PC-9 (cell line): ENCODE measurements at regions not wholly inside any gene's neighbourhood (a gene's known extent, or its start where the extent isn't known, plus 50 kb on each side); places are given as distances from the start of the nearest gene placed in this dataset.

Experiments
- BruUV-seq: library from RNA; stranded (reverse); fragments of 400-500 nt; replicated peaks from 2 replicates; lab custom pipeline; 2021; lab: Mats Ljungman, UMichigan
- CTCF ChIA-PET: fragments of 300-600 bp; sonication (Branson Sonifier 250); formaldehyde crosslinking; loops from one replicate; lab custom pipeline; 2022; ENCODE audit warnings: antibody characterized with exemption; lab: Charles Lee
- POLR2A ChIA-PET: fragments of 300-600 bp; sonication (Branson Sonifier 250); formaldehyde crosslinking; loops from one replicate; lab custom pipeline; 2022; ENCODE audit warnings: antibody characterized with exemption; ENCODE audit not compliant: unreplicated experiment; lab: Charles Lee
- DNase-seq, 2 experiments: peaks; one replicate each; pipeline versions ENCODE4 v3.0.0 to v3.0.0-alpha.2; 2015 to 2022; ENCODE audit warnings: mixed read lengths in 1 of 2
- H2AFZ ChIP-seq: fragments of 200-600 bp; sonication (generic); 2 replicates; pipeline ENCODE4 v1.8.1; 2017; ENCODE audit warnings: antibody characterized with exemption
- H3F3A ChIP-seq: fragments of 200-600 bp; sonication (generic); 2 replicates; pipeline ENCODE4 v1.8.1; 2017; ENCODE audit warnings: antibody characterized with exemption, mild to moderate bottlenecking, low read depth; ENCODE audit not compliant: insufficient read depth
- H3K27ac ChIP-seq: fragments of 200-600 bp; sonication (generic); 2 replicates; pipeline ENCODE4 v1.6.1; 2016; ENCODE audit warnings: mixed run types
- H3K27me3 ChIP-seq: fragments of 200-600 bp; sonication (generic); 2 replicates; pipeline ENCODE4 v1.6.1; 2016; ENCODE audit warnings: low read depth, mixed run types; ENCODE audit not compliant: insufficient read depth
- H3K36me3 ChIP-seq: fragments of 200-600 bp; sonication (generic); 2 replicates; pipeline ENCODE4 v1.6.1; 2016; ENCODE audit warnings: low read depth, mixed run types
- H3K4me1 ChIP-seq: fragments of 200-600 bp; sonication (generic); replicated peaks from 2 replicates; pipeline ENCODE4 v1.6.1; 2016; ENCODE audit warnings: mixed run types; ENCODE audit not compliant: insufficient read depth
- H3K4me2 ChIP-seq: fragments of 200-600 bp; sonication (generic); 2 replicates; pipeline ENCODE4 v1.6.1; 2017; ENCODE audit warnings: mixed run types
- H3K4me3 ChIP-seq: fragments of 200-600 bp; sonication (generic); 2 replicates; pipeline ENCODE4 v1.6.1; 2016; ENCODE audit warnings: mixed run types
- H3K79me2 ChIP-seq: fragments of 200-600 bp; sonication (generic); 2 replicates; pipeline ENCODE4 v1.6.1; 2017; ENCODE audit warnings: low read depth, mixed run types
- H3K9me2 ChIP-seq: fragments of 200-600 bp; sonication (generic); 2 replicates; pipeline ENCODE4 v1.8.1; 2017; ENCODE audit warnings: mild to moderate bottlenecking; ENCODE audit not compliant: insufficient read depth
- H3K9me3 ChIP-seq: fragments of 200-600 bp; sonication (generic); 2 replicates; pipeline ENCODE4 v1.8.1; 2016; ENCODE audit warnings: low read depth; ENCODE audit not compliant: insufficient read depth
- H4K20me1 ChIP-seq: fragments of 200-600 bp; sonication (generic); 2 replicates; pipeline ENCODE4 v1.8.1; 2017; ENCODE audit not compliant: insufficient read depth
- CTCF ChIP-seq: fragments of 200-600 bp; sonication (generic); conservative IDR thresholded peaks from 2 replicates; pipeline ENCODE4 v1.6.1; 2017; ENCODE audit warnings: mixed run types, antibody characterized with exemption, mild to moderate bottlenecking, moderate library complexity
- EZH2 ChIP-seq: fragments of 200-600 bp; sonication (generic); IDR thresholded peaks from 2 replicates; pipeline ENCODE4 v1.8.0; 2017; ENCODE audit warnings: antibody characterized with exemption, low read depth
- intact Hi-C: fragments of 100-400 bp; cut with micrococcal nuclease; formaldehyde crosslinking; loops from one replicate; pipeline ENCODE4 v1.10.0; 2022; ENCODE audit not compliant: unreplicated experiment

- ChIA-PET CTCF (interaction anchor here (0.6 kb wide), 1 partner anchor 158 kb away, joined by 3 read pairs; no protein-coding TSS in a partner anchor), POLR2A (interaction anchor here (0.6 kb wide), 1 partner anchor 1621 kb away, joined by 3 read pairs; no protein-coding TSS in a partner anchor)
- Histone ChIP-seq H3K79me2 (no peaks in the 10 kb centered on the region), H3K9me3 (no peaks in the 10 kb centered on the region), H3K36me3 (no peaks in the 10 kb centered on the region), H3K4me2 (0 out of 2 replicates have a peak overlapping the region, but pooled peaks have one; percentile 29), H3F3A (no peaks in the 10 kb centered on the region), H3K4me1 (peaks cover 10% of the 10 kb centered on the region), H3K4me3 (no peak overlapping the region), H3K27me3 (no peaks in the 10 kb centered on the region), H2AFZ (no peak overlapping the region), H3K27ac (peak overlapping the region; percentile 40; the same call in 1 of the 2 replicates), H4K20me1 (no peaks in the 10 kb centered on the region), H3K9me2 (no peaks in the 10 kb centered on the region)
- DNase-seq: no peak
- BruUV-seq: no TSS peak
- intact Hi-C loops: no loop called here
- TF ChIP-seq EZH2 (no peak), CTCF (no peak)
Measured at GRCh38 chr3:110420158-110420641, 651.4 kb upstream of the NECTIN3 start.

GRCh38 chr3:110423276-110423675 lies 648.3 kb upstream of the NECTIN3 start:
- peaks cover 10% of the 10 kb centered on the region for H3K4me1 ChIP-seq
- no peaks in the 10 kb centered on the region for H3K9me3 ChIP-seq
- ChIA-PET POLR2A (no interaction called here), CTCF (no interaction called here)
- no peaks in the 10 kb centered on the region for H3K36me3 ChIP-seq
- intact Hi-C loops: no loop called here
- BruUV-seq: no TSS peak
- DNase-seq: no peak
- no peak overlapping the region for H3K4me3 ChIP-seq
- H2AFZ ChIP-seq: no peak overlapping the region
- no peaks in the 10 kb centered on the region for H4K20me1 ChIP-seq
- no peak overlapping the region for H3K4me2 ChIP-seq
- H3K9me2 ChIP-seq: 0 out of 2 replicates have a peak, but pooled peaks cover 4% of the 10 kb centered on the region
- no peaks in the 10 kb centered on the region for H3K27me3 ChIP-seq
- H3K79me2 ChIP-seq: no peaks in the 10 kb centered on the region
- TF ChIP-seq CTCF (no peak), EZH2 (no peak)
- no peaks in the 10 kb centered on the region for H3F3A ChIP-seq
- no peak overlapping the region for H3K27ac ChIP-seq

GRCh38 chr3:110430146-110430545 lies 641.5 kb upstream of the NECTIN3 start:
- H2AFZ ChIP-seq: no peak overlapping the region
- H3F3A ChIP-seq: no peaks in the 10 kb centered on the region
- ChIA-PET POLR2A (no interaction called here), CTCF (no interaction called here)
- H4K20me1 ChIP-seq: no peaks in the 10 kb centered on the region
- H3K4me2 ChIP-seq: no peak overlapping the region
- BruUV-seq: no TSS peak
- H3K79me2 ChIP-seq: no peaks in the 10 kb centered on the region
- 0 out of 2 replicates have a peak, but pooled peaks cover 4% of the 10 kb centered on the region for H3K9me2 ChIP-seq
- TF ChIP-seq EZH2 (no peak), CTCF (no peak)
- no peak for DNase-seq
- intact Hi-C loops: loop anchor here (10.0 kb wide), 1 partner anchor 645 kb away; the partner anchor contains the start of gene NECTIN3
- H3K27me3 ChIP-seq: no peaks in the 10 kb centered on the region
- H3K4me1 ChIP-seq: no peaks in the 10 kb centered on the region
- no peaks in the 10 kb centered on the region for H3K36me3 ChIP-seq
- H3K9me3 ChIP-seq: no peaks in the 10 kb centered on the region
- H3K4me3 ChIP-seq: no peak overlapping the region
- H3K27ac ChIP-seq: no peak overlapping the region
